SK-N-SH (cell line): ENCODE measurements at regions not wholly inside any gene's neighbourhood (a gene's known extent, or its start where the extent isn't known, plus 50 kb on each side); places are given as distances from the start of the nearest gene placed in this dataset.

Experiments used
- CTCF ChIA-PET: fragments of 300-600, 350-600 bp; formaldehyde crosslinking; extraction: SDS; loops from one replicate; lab custom pipeline; 2021; lab: Yijun Ruan, JAX
- POLR2A ChIA-PET: fragments of 350-600 bp; sonication (Branson Sonifier 250); formaldehyde crosslinking; extraction: SDS; loops from one replicate; lab custom pipeline; 2020; ENCODE audit warnings: antibody characterized with exemption, inconsistent platforms; lab: Yijun Ruan, JAX
- DNase-seq: peaks from one replicate; pipeline ENCODE4 v3.0.0; 2012
- H2AFZ ChIP-seq: fragments of 200-600 bp; sonication (generic); 2 replicates; pipeline ENCODE4 v1.8.1; 2016; ENCODE audit warnings: antibody characterized with exemption, mild to moderate bottlenecking, low read depth
- H3F3A ChIP-seq: fragments of 200-600 bp; sonication (generic); replicated peaks from 2 replicates; pipeline ENCODE3; 2016; ENCODE audit warnings: antibody characterized with exemption, mild to moderate bottlenecking; ENCODE audit not compliant: insufficient read depth
- H3K27ac ChIP-seq, 2 experiments: fragments of 200-500 bp in 1 of 2; fragments of 200-600 bp in 1 of 2; sonication (Bioruptor generic) in 1 of 2; sonication (generic), shearing (Covaris generic) in 1 of 2; 2 replicates each; pipeline versions ENCODE4 v1.5.1 to v1.6.1; 2014 to 2016; ENCODE audit warnings: low read depth in 2 of 2, inconsistent platforms in 1 of 2, low read length in 1 of 2, mild to moderate bottlenecking in 1 of 2, mixed read lengths in 1 of 2
- H3K27me3 ChIP-seq: fragments of 200-600 bp; sonication (generic), shearing (Covaris generic); 2 replicates; pipeline ENCODE4 v1.6.1; 2016; ENCODE audit warnings: mixed run types; ENCODE audit not compliant: insufficient read depth
- H3K36me3 ChIP-seq, 2 experiments: fragments of 200-500 bp in 1 of 2; fragments of 200-600 bp in 1 of 2; sonication (Bioruptor generic) in 1 of 2; sonication (generic) in 1 of 2; replicated peaks in 1 of 2; 2 replicates each; pipeline versions ENCODE3 to v1.5.1; 2014 to 2016; ENCODE audit warnings: low read length in 1 of 2, mild to moderate bottlenecking in 1 of 2; ENCODE audit not compliant: insufficient read depth in 2 of 2, control insufficient read depth in 1 of 2
- H3K4me1 ChIP-seq, 2 experiments: fragments of 200-500 bp in 1 of 2; fragments of 200-600 bp in 1 of 2; sonication (Bioruptor generic) in 1 of 2; sonication (generic), shearing (Covaris generic) in 1 of 2; 2 replicates each; pipeline versions ENCODE4 v1.5.1 to v1.6.1; 2014 to 2016; ENCODE audit warnings: low read depth in 1 of 2, low read length in 1 of 2, mixed run types in 1 of 2; ENCODE audit not compliant: insufficient read depth in 2 of 2, control insufficient read depth in 1 of 2
- H3K4me2 ChIP-seq: fragments of 200-600 bp; sonication (generic), shearing (Covaris generic); 2 replicates; pipeline ENCODE4 v1.6.1; 2017; ENCODE audit warnings: mixed run types
- H3K4me3 ChIP-seq, 2 experiments: fragments of 200-500 bp in 1 of 2; fragments of 200-600 bp in 1 of 2; sonication (Bioruptor generic) in 1 of 2; sonication (generic), shearing (Covaris generic) in 1 of 2; 2 replicates each; pipeline versions ENCODE4 v1.5.1 to v1.8.1; 2014 to 2016; ENCODE audit warnings: low read depth in 2 of 2, inconsistent platforms in 1 of 2, low read length in 1 of 2, mild to moderate bottlenecking in 1 of 2, mixed read lengths in 1 of 2, moderate library complexity in 1 of 2
- H3K79me2 ChIP-seq: fragments of 200-600 bp; sonication (generic); 2 replicates; pipeline ENCODE4 v1.8.1; 2017; ENCODE audit warnings: mild to moderate bottlenecking; ENCODE audit not compliant: insufficient read depth
- H3K9ac ChIP-seq: fragments of 200-600 bp; sonication (generic); 2 replicates; pipeline ENCODE4 v1.6.1; 2017; ENCODE audit warnings: mixed run types
- H3K9me2 ChIP-seq: fragments of 200-600 bp; sonication (generic); 2 replicates; pipeline ENCODE4 v1.6.1; 2017; ENCODE audit warnings: mixed run types
- H3K9me3 ChIP-seq: fragments of 200-600 bp; sonication (generic); 2 replicates; pipeline ENCODE4 v1.6.1; 2017; ENCODE audit warnings: mixed run types, mild to moderate bottlenecking, moderate library complexity
- H4K20me1 ChIP-seq: fragments of 200-600 bp; sonication (generic); 2 replicates; pipeline ENCODE4 v1.6.1; 2017; ENCODE audit warnings: mild to moderate bottlenecking, mixed run types; ENCODE audit not compliant: insufficient read depth
- CHD2 ChIP-seq: fragments of 150-350 bp; IDR thresholded peaks from 2 replicates; pipeline ENCODE4 v1.6.1; 2018; ENCODE audit warnings: low read length; ENCODE audit not compliant: partially characterized antibody
- CTCF ChIP-seq: fragments of 200-600 bp; sonication (generic); IDR thresholded peaks from 2 replicates; pipeline ENCODE4 v1.6.1; 2017; ENCODE audit warnings: antibody characterized with exemption, mild to moderate bottlenecking, moderate library complexity
- ELF1 ChIP-seq: IDR thresholded peaks from 2 replicates; pipeline ENCODE4 v1.4.0; 2012
- EZH2phosphoT487 ChIP-seq: fragments of 200-600 bp; sonication (generic); IDR thresholded peaks from 2 replicates; pipeline ENCODE4 v1.6.1; 2017; ENCODE audit warnings: low read depth, mixed run types, mild to moderate bottlenecking, antibody characterized with exemption, moderate library complexity, borderline replicate concordance
- FOSL2 ChIP-seq: IDR thresholded peaks from 2 replicates; pipeline ENCODE4 v1.4.0; 2012; ENCODE audit warnings: low read depth, mild to moderate bottlenecking, moderate library complexity, borderline replicate concordance
- FOXJ3 ChIP-seq: sonication (generic); formaldehyde crosslinking; IDR thresholded peaks from 2 replicates; pipeline ENCODE4 v1.5.1; 2020; ENCODE audit warnings: mild to moderate bottlenecking, missing genetic modification reagents
- GABPA ChIP-seq: IDR thresholded peaks from 2 replicates; pipeline ENCODE4 v1.4.0; 2012; ENCODE audit warnings: low read depth, mild to moderate bottlenecking
- RCOR1 ChIP-seq: fragments of 150-350 bp; IDR thresholded peaks from 2 replicates; pipeline ENCODE4 v1.6.1; 2017; ENCODE audit warnings: antibody characterized with exemption, low read length
- RFX5 ChIP-seq: IDR thresholded peaks from 2 replicates; pipeline ENCODE4 v1.6.1; 2012; ENCODE audit warnings: mild to moderate bottlenecking, improper control_type of control experiment, low read length
- RXRA ChIP-seq: IDR thresholded peaks from 2 replicates; pipeline ENCODE4 v1.4.0; 2012; ENCODE audit warnings: low read depth, mild to moderate bottlenecking, borderline replicate concordance
- SIN3A ChIP-seq: IDR thresholded peaks from 2 replicates; pipeline ENCODE4 v1.6.1; 2012; ENCODE audit warnings: low read depth, mild to moderate bottlenecking, low read length, moderate library complexity, borderline replicate concordance
- SMC3 ChIP-seq: IDR thresholded peaks from 2 replicates; pipeline ENCODE4 v1.6.1; 2012; ENCODE audit warnings: low read depth, low read length, improper control_type of control experiment
- TAF1 ChIP-seq: IDR thresholded peaks from 2 replicates; pipeline ENCODE4 v1.6.1; 2012; ENCODE audit warnings: low read depth, mild to moderate bottlenecking, low read length, moderate library complexity, borderline replicate concordance
- TEAD4 ChIP-seq: IDR thresholded peaks from 2 replicates; pipeline ENCODE4 v1.4.0; 2012; ENCODE audit warnings: mild to moderate bottlenecking, borderline replicate concordance; ENCODE audit not compliant: insufficient read depth
- USF1 ChIP-seq: IDR thresholded peaks from 2 replicates; pipeline ENCODE4 v1.4.0; 2012; ENCODE audit warnings: low read depth, borderline replicate concordance
- YY1 ChIP-seq: IDR thresholded peaks from 2 replicates; pipeline ENCODE4 v1.4.0; 2012; ENCODE audit warnings: low read depth, mild to moderate bottlenecking
- WGBS: methylation state at CpG from one replicate; pipeline ENCODE4 v1.1.6; 2017; ENCODE audit warnings: low lambda C conversion rate; 5-methylcytosine and 5-hydroxymethylcytosine counted together
- TF ChIP-seq, protein P1 (sequence below): IDR thresholded peaks from 2 replicates; pipeline ENCODE4 v1.4.0; 2012; ENCODE audit warnings: low read depth, borderline replicate concordance
- TF ChIP-seq, protein P2 (sequence below): IDR thresholded peaks from 2 replicates; pipeline ENCODE4; 2012
- TF ChIP-seq, protein P3 (sequence below): fragments of 150-350 bp; IDR thresholded peaks from 2 replicates; pipeline ENCODE4 v1.6.1; 2017; ENCODE audit warnings: antibody characterized with exemption, low read length, low read depth, borderline replicate concordance
- TF ChIP-seq, protein P4 (sequence below): fragments of 150-350 bp; IDR thresholded peaks from 2 replicates; pipeline ENCODE4 v1.6.1; 2016; ENCODE audit warnings: mild to moderate bottlenecking, low read depth, low read length

DNA sequence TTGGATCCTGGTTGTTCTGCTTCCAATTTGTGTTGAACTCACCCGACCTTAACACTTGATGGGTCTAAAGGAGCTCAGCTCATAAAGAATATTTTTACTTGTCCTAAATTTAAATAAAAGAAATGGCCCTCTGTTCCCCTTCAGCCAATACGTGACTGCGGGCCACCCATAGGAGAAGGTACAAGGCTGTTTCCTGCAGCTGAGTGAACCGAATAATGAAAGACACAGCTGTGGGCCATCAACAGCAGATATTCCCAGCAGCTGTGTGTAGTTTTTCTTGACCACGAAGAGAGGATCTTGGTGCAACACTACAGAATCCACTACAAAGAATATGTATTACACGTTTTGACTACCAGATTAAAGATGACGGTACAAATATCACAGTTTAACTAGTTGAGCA is 1431.6 kb downstream of the CDH11 start:
- no peak overlapping the region for H3K4me3 ChIP-seq
- H4K20me1 ChIP-seq, result no peaks in the 10 kb centered on the region
- no peak for DNase-seq
- no peaks in the 10 kb centered on the region for H3F3A ChIP-seq
- no peak overlapping the region for H3K4me2 ChIP-seq
- H3K9ac ChIP-seq, result no peak overlapping the region
- CTCF ChIA-PET, result interaction anchor here (1.8 kb wide), 1 partner anchor 14 kb away, joined by 3 read pairs; no protein-coding TSS in a partner anchor
- H3K9me2 ChIP-seq, result no peaks in the 10 kb centered on the region
- H2AFZ ChIP-seq, result no peak overlapping the region
- POLR2A ChIA-PET, result no interaction called here
- no peak overlapping the region for H3K27ac ChIP-seq
- H3K36me3 ChIP-seq, result no peaks in the 10 kb centered on the region
- no peaks in the 10 kb centered on the region for H3K9me3 ChIP-seq
- no peaks in the 10 kb centered on the region for H3K27me3 ChIP-seq
- TF ChIP-seq GABPA (no peak), FOXJ3 (CRISPR knock-in tag) (no peak), SIN3A (no peak), EZH2phosphoT487 (no peak), ELF1 (no peak), RCOR1 (no peak), RFX5 (no peak), USF1 (no peak), FOSL2 (no peak), SMC3 (no peak), TAF1 (no peak), RXRA (no peak), TEAD4 (no peak), YY1 (no peak), CHD2 (no peak), CTCF (no peak)
- TF ChIP-seq, protein P1, sequence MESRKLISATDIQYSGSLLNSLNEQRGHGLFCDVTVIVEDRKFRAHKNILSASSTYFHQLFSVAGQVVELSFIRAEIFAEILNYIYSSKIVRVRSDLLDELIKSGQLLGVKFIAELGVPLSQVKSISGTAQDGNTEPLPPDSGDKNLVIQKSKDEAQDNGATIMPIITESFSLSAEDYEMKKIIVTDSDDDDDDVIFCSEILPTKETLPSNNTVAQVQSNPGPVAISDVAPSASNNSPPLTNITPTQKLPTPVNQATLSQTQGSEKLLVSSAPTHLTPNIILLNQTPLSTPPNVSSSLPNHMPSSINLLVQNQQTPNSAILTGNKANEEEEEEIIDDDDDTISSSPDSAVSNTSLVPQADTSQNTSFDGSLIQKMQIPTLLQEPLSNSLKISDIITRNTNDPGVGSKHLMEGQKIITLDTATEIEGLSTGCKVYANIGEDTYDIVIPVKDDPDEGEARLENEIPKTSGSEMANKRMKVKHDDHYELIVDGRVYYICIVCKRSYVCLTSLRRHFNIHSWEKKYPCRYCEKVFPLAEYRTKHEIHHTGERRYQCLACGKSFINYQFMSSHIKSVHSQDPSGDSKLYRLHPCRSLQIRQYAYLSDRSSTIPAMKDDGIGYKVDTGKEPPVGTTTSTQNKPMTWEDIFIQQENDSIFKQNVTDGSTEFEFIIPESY, result no peak
- TF ChIP-seq, protein P2, sequence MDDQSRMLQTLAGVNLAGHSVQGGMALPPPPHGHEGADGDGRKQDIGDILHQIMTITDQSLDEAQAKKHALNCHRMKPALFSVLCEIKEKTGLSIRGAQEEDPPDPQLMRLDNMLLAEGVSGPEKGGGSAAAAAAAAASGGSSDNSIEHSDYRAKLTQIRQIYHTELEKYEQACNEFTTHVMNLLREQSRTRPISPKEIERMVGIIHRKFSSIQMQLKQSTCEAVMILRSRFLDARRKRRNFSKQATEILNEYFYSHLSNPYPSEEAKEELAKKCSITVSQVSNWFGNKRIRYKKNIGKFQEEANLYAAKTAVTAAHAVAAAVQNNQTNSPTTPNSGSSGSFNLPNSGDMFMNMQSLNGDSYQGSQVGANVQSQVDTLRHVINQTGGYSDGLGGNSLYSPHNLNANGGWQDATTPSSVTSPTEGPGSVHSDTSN, result no peak
- TF ChIP-seq, protein P3, sequence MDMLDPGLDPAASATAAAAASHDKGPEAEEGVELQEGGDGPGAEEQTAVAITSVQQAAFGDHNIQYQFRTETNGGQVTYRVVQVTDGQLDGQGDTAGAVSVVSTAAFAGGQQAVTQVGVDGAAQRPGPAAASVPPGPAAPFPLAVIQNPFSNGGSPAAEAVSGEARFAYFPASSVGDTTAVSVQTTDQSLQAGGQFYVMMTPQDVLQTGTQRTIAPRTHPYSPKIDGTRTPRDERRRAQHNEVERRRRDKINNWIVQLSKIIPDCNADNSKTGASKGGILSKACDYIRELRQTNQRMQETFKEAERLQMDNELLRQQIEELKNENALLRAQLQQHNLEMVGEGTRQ, result no peak
- TF ChIP-seq, protein P4, sequence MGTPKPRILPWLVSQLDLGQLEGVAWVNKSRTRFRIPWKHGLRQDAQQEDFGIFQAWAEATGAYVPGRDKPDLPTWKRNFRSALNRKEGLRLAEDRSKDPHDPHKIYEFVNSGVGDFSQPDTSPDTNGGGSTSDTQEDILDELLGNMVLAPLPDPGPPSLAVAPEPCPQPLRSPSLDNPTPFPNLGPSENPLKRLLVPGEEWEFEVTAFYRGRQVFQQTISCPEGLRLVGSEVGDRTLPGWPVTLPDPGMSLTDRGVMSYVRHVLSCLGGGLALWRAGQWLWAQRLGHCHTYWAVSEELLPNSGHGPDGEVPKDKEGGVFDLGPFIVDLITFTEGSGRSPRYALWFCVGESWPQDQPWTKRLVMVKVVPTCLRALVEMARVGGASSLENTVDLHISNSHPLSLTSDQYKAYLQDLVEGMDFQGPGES, result no peak
- H3K4me1 ChIP-seq, result no peaks in the 10 kb centered on the region
- no peaks in the 10 kb centered on the region for H3K79me2 ChIP-seq
- WGBS, result 65% methylated on average over 7 of the region's 7 CpGs
